GM12878 (cell line): ENCODE measurements at regions not wholly inside any gene's neighbourhood (a gene's known extent, or its start where the extent isn't known, plus 50 kb on each side); places are given as distances from the start of the nearest gene placed in this dataset.
"Not testable (repeated sequence)": the region's sequence is repeated elsewhere in the genome, so short reads cannot be mapped to it uniquely, and the experiment has no call there.

Experiments
- ATAC-seq: fragments of 200-7000 bp; cut with Tn5 transposase; 3 replicates; pipeline ENCODE4 v1.9.1; 2020; ENCODE audit warnings: mild to moderate bottlenecking, moderate library complexity
- BruUV-seq: library from RNA; stranded (reverse); fragments of 400-500 nt; replicated peaks from 2 replicates; lab custom pipeline; 2021; lab: Mats Ljungman, UMichigan
- CTCF ChIA-PET: fragments of 300-600 bp; sonication (Branson Sonifier 250); formaldehyde crosslinking; extraction: SDS; loops from one replicate; lab custom pipeline; 2021; ENCODE audit warnings: inconsistent platforms; lab: Yijun Ruan, JAX
- POLR2A ChIA-PET: fragments of 350-600 bp; formaldehyde crosslinking; extraction: SDS; loops from one replicate; lab custom pipeline; 2021; ENCODE audit warnings: inconsistent platforms; lab: Charles Lee
- RAD21 ChIA-PET: fragments of 300-600 bp; sonication (Branson Sonifier 250); formaldehyde crosslinking; loops from one replicate; lab custom pipeline; 2023; ENCODE audit warnings: antibody characterized with exemption; ENCODE audit not compliant: unreplicated experiment; lab: Charles Lee
- SMC1A ChIA-PET: fragments of 300-600 bp; sonication (Branson Sonifier 250); formaldehyde crosslinking; loops from one replicate; lab custom pipeline; 2023; ENCODE audit not compliant: unreplicated experiment, uncharacterized antibody; lab: Charles Lee
- DNase-seq: peaks from one replicate; pipeline ENCODE4 v3.0.0-alpha.2; 2011; ENCODE audit warnings: low read depth, low spot score
- FAIRE-seq: peaks from 3 replicates; lab custom pipeline; 2011; peaks lifted over from hg19 to GRCh38; lab: Jason Lieb, UNC
- H2AFZ ChIP-seq: 2 replicates; pipeline ENCODE4 v1.6.0; 2011; ENCODE audit warnings: low read depth, low read length, control low read depth; ENCODE audit not compliant: control insufficient read depth
- H3K27ac ChIP-seq: 2 replicates; pipeline ENCODE4 v1.5.1; 2011; ENCODE audit warnings: control low read depth; ENCODE audit not compliant: control insufficient read depth, insufficient read depth
- H3K27me3 ChIP-seq, 2 experiments: replicated peaks in 1 of 2; 2 replicates each; pipeline versions ENCODE4 v1.6.0 to v1.6.1; 2011; ENCODE audit warnings: low read length in 1 of 2; ENCODE audit not compliant: control insufficient read depth in 2 of 2, insufficient read depth in 2 of 2
- H3K36me3 ChIP-seq, 2 experiments: 2 replicates each; pipeline ENCODE4 v1.5.1; 2011; ENCODE audit warnings: low read length in 1 of 2; ENCODE audit not compliant: control insufficient read depth in 2 of 2, insufficient read depth in 2 of 2
- H3K4me1 ChIP-seq: 2 replicates; pipeline ENCODE4 v1.6.1; 2011; ENCODE audit warnings: mild to moderate bottlenecking, low read length, moderate library complexity, mixed read lengths; ENCODE audit not compliant: control insufficient read depth, insufficient read depth
- H3K4me2 ChIP-seq: 2 replicates; pipeline ENCODE4 v1.6.0; 2011; ENCODE audit warnings: control low read depth; ENCODE audit not compliant: control insufficient read depth, insufficient read depth
- H3K4me3 ChIP-seq: fragments of 200-600 bp; sonication (generic); 2 replicates; pipeline ENCODE4 v1.5.1; 2016
- H3K79me2 ChIP-seq: 2 replicates; pipeline ENCODE4 v1.6.0; 2011; ENCODE audit warnings: low read length; ENCODE audit not compliant: control insufficient read depth, insufficient read depth
- H3K9ac ChIP-seq: 2 replicates; pipeline ENCODE4 v1.8.0; 2011; ENCODE audit warnings: low read length, control low read depth, mixed read lengths; ENCODE audit not compliant: control insufficient read depth, insufficient read depth
- H3K9me3 ChIP-seq: replicated peaks from 3 replicates; pipeline ENCODE4 v1.5.1; 2011; ENCODE audit warnings: mild to moderate bottlenecking, low read length; ENCODE audit not compliant: control insufficient read depth, insufficient read depth
- H4K20me1 ChIP-seq: 2 replicates; pipeline ENCODE4 v1.6.0; 2011; ENCODE audit not compliant: control insufficient read depth, insufficient read depth
- ESRRA ChIP-seq: IDR thresholded peaks from 2 replicates; pipeline ENCODE4 v1.6.1; 2012; ENCODE audit warnings: mild to moderate bottlenecking, low read length, improper control_type of control experiment
- IKZF1 ChIP-seq: fragments of 450-650 bp; conservative IDR thresholded peaks from 2 replicates; pipeline ENCODE4 v1.6.1; 2017; ENCODE audit warnings: antibody characterized with exemption, mild to moderate bottlenecking
- MEF2B ChIP-seq: fragments of 450-650 bp; IDR thresholded peaks from 2 replicates; pipeline ENCODE4 v1.6.1; 2018; ENCODE audit warnings: mild to moderate bottlenecking, moderate library complexity; ENCODE audit not compliant: partially characterized antibody, poor library complexity, severe bottlenecking
- MYB ChIP-seq: fragments of 150-350 bp; IDR thresholded peaks from 2 replicates; pipeline ENCODE4 v1.6.1; 2014; ENCODE audit warnings: mild to moderate bottlenecking, low read depth, low read length, borderline replicate concordance
- NR2C1 ChIP-seq: fragments of 450-650 bp; IDR thresholded peaks from 2 replicates; pipeline ENCODE4 v1.6.1; 2017; ENCODE audit warnings: antibody characterized with exemption, mild to moderate bottlenecking, moderate library complexity
- NR2C2 ChIP-seq: IDR thresholded peaks from 2 replicates; pipeline ENCODE4 v1.6.1; 2011; ENCODE audit warnings: borderline replicate concordance, low read depth; ENCODE audit not compliant: control insufficient read depth, insufficient read length
- PML ChIP-seq: IDR thresholded peaks from 2 replicates; pipeline ENCODE4 v1.6.1; 2012; ENCODE audit warnings: low read length, inconsistent platforms
- SIX5 ChIP-seq: IDR thresholded peaks from 2 replicates; pipeline ENCODE4 v1.6.1; 2011; ENCODE audit warnings: mild to moderate bottlenecking, low read depth, low read length, moderate library complexity; ENCODE audit not compliant: severe bottlenecking
- SMAD1 ChIP-seq: fragments of 450-650 bp; IDR thresholded peaks from 2 replicates; pipeline ENCODE4 v1.6.1; 2018; ENCODE audit warnings: mild to moderate bottlenecking, low read depth; ENCODE audit not compliant: partially characterized antibody
- SMARCA5 ChIP-seq: fragments of 450-650 bp; IDR thresholded peaks from 2 replicates; pipeline ENCODE4 v1.6.1; 2017; ENCODE audit warnings: mild to moderate bottlenecking
- SP1 ChIP-seq: IDR thresholded peaks from one replicate; pipeline ENCODE4 v1.6.1; 2011; ENCODE audit warnings: low read depth, low read length
- SPI1 ChIP-seq: IDR thresholded peaks from 2 replicates; pipeline ENCODE4 v1.6.1; 2011; ENCODE audit warnings: low read depth, mild to moderate bottlenecking, low read length, moderate library complexity, borderline replicate concordance; ENCODE audit not compliant: insufficient read depth
- WRNIP1 ChIP-seq: IDR thresholded peaks from 2 replicates; pipeline ENCODE4 v1.6.1; 2011; ENCODE audit warnings: low read depth, low read length, improper control_type of control experiment, borderline replicate concordance
- ZNF24 ChIP-seq: fragments of 450-650 bp; IDR thresholded peaks from 2 replicates; pipeline ENCODE4 v1.6.1; 2017; ENCODE audit warnings: antibody characterized with exemption, mild to moderate bottlenecking
- WGBS: methylation state at CpG from one replicate; pipeline ENCODE4 v1.1.6; 2016; ENCODE audit warnings: low lambda C conversion rate; ENCODE audit not compliant: insufficient replicate concordance, insufficient coverage; ENCODE audit errors: missing lambda C conversion rate; 5-methylcytosine and 5-hydroxymethylcytosine counted together
- in situ Hi-C: fragments of 300-500 bp; cut with MboI; formaldehyde crosslinking; loops from 9 replicates; pipeline ENCODE4 v1.14.3; 2018; ENCODE audit warnings: mixed read lengths
- intact Hi-C: fragments of 100-400 bp; cut with micrococcal nuclease; formaldehyde crosslinking; loops from one replicate; pipeline ENCODE4 v1.14.2; 2022; ENCODE audit not compliant: unreplicated experiment

DNA sequence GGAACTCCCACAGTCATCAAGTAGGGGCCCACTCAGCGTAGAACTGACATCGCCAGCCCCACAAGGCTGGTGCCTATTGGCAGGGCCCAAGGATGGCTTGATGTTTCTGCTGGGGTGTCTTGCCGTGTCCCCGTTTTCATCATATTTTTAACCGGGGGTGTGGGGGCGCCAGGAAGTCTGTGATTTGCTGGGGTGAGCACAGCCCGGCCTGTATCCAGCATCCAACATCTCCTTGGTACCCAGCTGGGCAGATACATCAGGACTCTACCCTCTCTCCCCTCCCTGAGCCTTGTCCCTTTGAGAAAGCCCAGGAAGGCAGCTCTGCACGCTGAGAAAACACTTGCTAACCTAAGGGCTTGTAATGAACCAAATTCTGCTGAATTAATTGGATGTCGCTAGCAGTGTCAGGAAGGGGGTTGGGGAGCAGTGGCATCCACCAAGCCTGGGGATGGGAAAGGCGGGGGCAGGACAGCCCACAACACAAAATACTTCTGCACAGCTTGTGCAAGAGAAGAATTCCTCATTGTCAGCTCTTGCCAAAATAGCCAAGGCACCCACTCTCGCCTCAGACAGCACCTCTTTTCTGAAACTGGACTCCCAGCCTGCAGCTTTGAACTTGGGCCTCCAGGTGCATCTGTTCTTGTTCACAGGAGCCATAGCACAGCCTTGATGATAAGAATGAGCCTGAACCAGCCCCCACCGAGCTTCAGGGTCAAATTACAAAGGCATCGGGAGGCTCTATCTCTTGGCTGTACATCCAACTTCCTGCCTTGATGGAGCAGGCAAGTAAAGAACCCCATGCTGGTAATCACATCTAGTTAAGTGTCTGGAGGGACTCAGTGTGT lies 63.7 kb upstream of the LYRM9 start:
- FAIRE-seq: no peak
- SMC1A ChIA-PET: interaction anchor here (0.7 kb wide), 1 partner anchor 71 kb away, joined by 3 read pairs; no protein-coding TSS in a partner anchor
- Histone ChIP-seq H3K9me3 (no peaks in the 10 kb centered on the region), H3K36me3 (no peaks in the 10 kb centered on the region), H3K27ac (no peak overlapping the region), H4K20me1 (no peaks in the 10 kb centered on the region), H3K9ac (no peak overlapping the region), H3K4me1 (no peaks in the 10 kb centered on the region), H3K4me3 (no peak overlapping the region), H2AFZ (no peak overlapping the region), H3K27me3 (no peaks in the 10 kb centered on the region), H3K79me2 (no peaks in the 10 kb centered on the region), H3K4me2 (no peak overlapping the region)
- POLR2A ChIA-PET: interaction anchor here (0.6 kb wide), 1 partner anchor 17 kb away, joined by 3 read pairs; no protein-coding TSS in a partner anchor
- RAD21 ChIA-PET: no interaction called here
- TF ChIP-seq WRNIP1 (no peak), IKZF1 (no peak), SIX5 (no peak), PML (no peak), NR2C2 (no peak), SMAD1 (no peak), SPI1 (no peak), ZNF24 (no peak), MYB (no peak), SP1 (no peak), MEF2B (no peak), ESRRA (no peak), SMARCA5 (no peak), NR2C1 (no peak)
- intact Hi-C loops (no loop called here), in situ Hi-C loops (no loop called here)
- WGBS: 54% methylated on average over 13 of the region's 13 CpGs
- DNase-seq: no peak
- CTCF ChIA-PET: interaction anchor here (1.2 kb wide), 1 partner anchor 11 kb away, joined by 3 read pairs; no protein-coding TSS in a partner anchor
- BruUV-seq: no TSS peak
- ATAC-seq: no peak

GRCh38 chr17:27957446-27957793 lies 64.3 kb upstream of the LYRM9 start:
- CTCF ChIA-PET, H3K4me2 ChIP-seq, RAD21 ChIA-PET, FAIRE-seq, H3K4me1 ChIP-seq, intact Hi-C loops, H3K79me2 ChIP-seq, H3K36me3 ChIP-seq, ATAC-seq, H3K4me3 ChIP-seq, in situ Hi-C loops, H4K20me1 ChIP-seq, H3K27me3 ChIP-seq, BruUV-seq, DNase-seq, H3K9ac ChIP-seq, H3K27ac ChIP-seq, H2AFZ ChIP-seq, H3K9me3 ChIP-seq: not testable (repeated sequence)
- WGBS: 60% methylated on average over 4 of the region's 4 CpGs
- SMC1A ChIA-PET: interaction anchor here (0.7 to 2.3 kb wide), 2 partner anchors 19 to 70 kb away, joined by 3 to 14 read pairs; no protein-coding TSS in a partner anchor
- POLR2A ChIA-PET: interaction anchor here (0.6 to 1.0 kb wide), 2 partner anchors 12 to 18 kb away, joined by 3 read pairs; no protein-coding TSS in a partner anchor
